ENCODE measurements at regions not wholly inside any gene's neighbourhood (a gene's known extent, or its start where the extent isn't known, plus 50 kb on each side); places are given as distances from the start of the nearest gene placed in this dataset.

- TF ChIP-seq EZH2 (IDR thresholded peaks at IDR 0.05; ENCODE audit: low read length, unreplicated experiment) (no peak), CTCF (conservative IDR thresholded peaks at IDR 0.05; ENCODE audit: low read depth, low read length) (no peak)
Measured at GRCh38 chr7:112951070-112951469, 135.6 kb downstream of the GPR85 start.
